Endothelial cell of umbilical vein (primary cell): ENCODE measurements at regions not wholly inside any gene's neighbourhood (a gene's known extent, or its start where the extent isn't known, plus 50 kb on each side); places are given as distances from the start of the nearest gene placed in this dataset.

Experiments used
- CTCF ChIP-seq, 2 donors: IDR thresholded peaks; 1 replicate in 1 of 2; 2 replicates in 1 of 2; pipeline ENCODE4 v1.5.1; 2011; ENCODE audit warnings: low read length in 2 of 2, mild to moderate bottlenecking in 2 of 2, moderate library complexity in 2 of 2, control low read depth in 1 of 2, inconsistent platforms in 1 of 2, low read depth in 1 of 2; ENCODE audit not compliant: insufficient read depth in 1 of 2; ENCODE audit errors: extremely low read depth in 1 of 2
- EZH2 ChIP-seq: IDR thresholded peaks from 2 replicates; pipeline ENCODE4 v1.6.1; 2012; ENCODE audit warnings: borderline replicate concordance, low read depth, mild to moderate bottlenecking, moderate library complexity, low read length, inconsistent platforms; ENCODE audit not compliant: severe bottlenecking
- FOS ChIP-seq: IDR thresholded peaks from 2 replicates; pipeline ENCODE4 v1.6.1; 2011; ENCODE audit warnings: mild to moderate bottlenecking, low read length, moderate library complexity, borderline replicate concordance; ENCODE audit not compliant: insufficient read depth
- GATA2 ChIP-seq: IDR thresholded peaks from 2 replicates; pipeline ENCODE4 v1.7.0; 2011; ENCODE audit warnings: low read depth, mild to moderate bottlenecking, moderate library complexity, mixed read lengths, low read length; ENCODE audit not compliant: insufficient read length, insufficient read depth
- MAX ChIP-seq: IDR thresholded peaks from 2 replicates; pipeline ENCODE4 v1.6.1; 2011; ENCODE audit not compliant: insufficient read depth, insufficient read length
- POLR2A ChIP-seq: IDR thresholded peaks from 2 replicates; pipeline ENCODE4 v1.6.1; 2012; ENCODE audit warnings: low read depth, mild to moderate bottlenecking, control low read depth, low read length
- POLR2AphosphoS5 ChIP-seq: IDR thresholded peaks from 2 replicates; pipeline ENCODE4 v1.6.1; 2012; ENCODE audit warnings: low read depth, mild to moderate bottlenecking, control low read depth, low read length, moderate library complexity; ENCODE audit not compliant: insufficient read depth

DNA sequence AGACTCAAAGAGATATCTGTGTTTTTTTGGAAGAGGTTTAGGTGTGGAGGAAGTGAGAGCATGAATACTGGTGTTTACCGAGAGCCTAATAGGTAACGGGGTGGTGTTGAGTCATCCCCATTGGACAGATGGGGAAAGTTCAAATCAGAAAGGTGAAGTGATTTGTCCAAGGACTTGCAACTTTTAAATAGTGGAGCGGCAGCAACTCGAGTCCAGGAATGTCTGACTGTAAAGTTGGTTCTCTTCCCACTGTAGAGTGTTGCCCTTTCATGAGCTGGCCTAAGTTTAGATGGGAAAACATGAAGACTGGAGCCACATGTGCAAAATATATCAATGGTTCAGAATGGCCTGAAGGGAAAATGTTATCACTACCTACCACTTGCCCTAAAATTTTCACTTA, 125.7 kb downstream of the LYPLAL1 start:
- TF ChIP-seq POLR2AphosphoS5: no peak
- TF ChIP-seq CTCF (IDR thresholded peaks at IDR 0.05; ENCODE audit: extremely low read depth in 1 of 2, insufficient read depth in 1 of 2, low read depth in 1 of 2, low read length in 2 of 2): no peak
- TF ChIP-seq POLR2A: no peak
- no peak for TF ChIP-seq MAX
- TF ChIP-seq FOS: no peak
- no peak for TF ChIP-seq EZH2
- no peak for TF ChIP-seq GATA2
